Uterus (tissue), 2 donors: ENCODE measurements at regions not wholly inside any gene's neighbourhood (a gene's known extent, or its start where the extent isn't known, plus 50 kb on each side); places are given as distances from the start of the nearest gene placed in this dataset.

Source experiments
- POLR2A ChIP-seq, 2 donors: fragments of 450-650 bp; IDR thresholded peaks; one replicate each; pipeline ENCODE4 v1.6.1; 2016; ENCODE audit warnings: antibody characterized with exemption in 2 of 2, mild to moderate bottlenecking in 1 of 2, moderate library complexity in 1 of 2
- TF ChIP-seq, protein P1 (sequence below), 4 experiments: fragments of 200-600 bp in 2 of 4; fragments of 450-650 bp in 2 of 4; sonication (generic) in 2 of 4; IDR thresholded peaks; one replicate each; pipeline ENCODE4 v1.5.1; 2016 to 2019; ENCODE audit warnings: antibody characterized with exemption in 4 of 4, mild to moderate bottlenecking in 2 of 4, moderate library complexity in 1 of 4

DNA sequence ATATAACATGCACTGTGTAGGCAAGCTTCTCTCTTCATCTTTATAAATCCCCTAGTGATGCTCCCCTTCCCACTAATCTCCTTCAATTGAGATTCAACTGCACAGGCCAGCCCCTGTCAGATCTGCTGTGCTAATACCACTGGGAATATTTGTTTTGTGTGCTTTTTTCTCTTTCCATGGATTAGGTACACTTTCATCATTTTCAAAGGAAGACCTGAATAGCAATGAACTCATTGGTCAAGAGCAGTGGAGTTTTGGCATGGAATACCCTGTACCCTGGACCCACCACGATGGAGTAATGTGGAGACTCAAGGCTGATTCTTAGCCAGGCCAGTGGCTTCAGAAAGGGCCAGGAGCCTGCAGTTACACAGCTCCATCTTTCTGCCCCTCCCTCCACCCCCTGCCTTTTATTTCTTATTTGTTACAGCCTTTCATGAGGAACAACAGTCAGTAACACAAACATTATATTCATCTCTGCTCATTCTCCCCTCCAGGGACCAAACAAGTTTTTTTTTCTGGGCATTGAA is 75.4 kb upstream of the KCNG1 start:
- TF ChIP-seq, protein P1, sequence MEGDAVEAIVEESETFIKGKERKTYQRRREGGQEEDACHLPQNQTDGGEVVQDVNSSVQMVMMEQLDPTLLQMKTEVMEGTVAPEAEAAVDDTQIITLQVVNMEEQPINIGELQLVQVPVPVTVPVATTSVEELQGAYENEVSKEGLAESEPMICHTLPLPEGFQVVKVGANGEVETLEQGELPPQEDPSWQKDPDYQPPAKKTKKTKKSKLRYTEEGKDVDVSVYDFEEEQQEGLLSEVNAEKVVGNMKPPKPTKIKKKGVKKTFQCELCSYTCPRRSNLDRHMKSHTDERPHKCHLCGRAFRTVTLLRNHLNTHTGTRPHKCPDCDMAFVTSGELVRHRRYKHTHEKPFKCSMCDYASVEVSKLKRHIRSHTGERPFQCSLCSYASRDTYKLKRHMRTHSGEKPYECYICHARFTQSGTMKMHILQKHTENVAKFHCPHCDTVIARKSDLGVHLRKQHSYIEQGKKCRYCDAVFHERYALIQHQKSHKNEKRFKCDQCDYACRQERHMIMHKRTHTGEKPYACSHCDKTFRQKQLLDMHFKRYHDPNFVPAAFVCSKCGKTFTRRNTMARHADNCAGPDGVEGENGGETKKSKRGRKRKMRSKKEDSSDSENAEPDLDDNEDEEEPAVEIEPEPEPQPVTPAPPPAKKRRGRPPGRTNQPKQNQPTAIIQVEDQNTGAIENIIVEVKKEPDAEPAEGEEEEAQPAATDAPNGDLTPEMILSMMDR (IDR thresholded peaks at IDR 0.05) = no peak
- TF ChIP-seq POLR2A (IDR thresholded peaks at IDR 0.05) = no peak
